Astrocyte of the spinal cord (primary cell): ENCODE measurements at regions not wholly inside any gene's neighbourhood (a gene's known extent, or its start where the extent isn't known, plus 50 kb on each side); places are given as distances from the start of the nearest gene placed in this dataset.

Experiments
- DNase-seq: peaks from one replicate; pipeline ENCODE4 v3.0.0; 2011; ENCODE audit warnings: low read depth, low spot score
- H3K4me3 ChIP-seq: 2 replicates; pipeline ENCODE4 v1.5.1; 2011; ENCODE audit warnings: low read depth, mild to moderate bottlenecking, low read length, moderate library complexity
- CTCF ChIP-seq: IDR thresholded peaks from 2 replicates; pipeline ENCODE4 v1.5.1; 2012; ENCODE audit warnings: low read depth, mild to moderate bottlenecking, low read length, inconsistent platforms
- in situ Hi-C: cut with HindIII; loops from 2 replicates; pipeline ENCODE4 v1.10.0; 2017; ENCODE audit warnings: low sequenced_read_pairs

DNA sequence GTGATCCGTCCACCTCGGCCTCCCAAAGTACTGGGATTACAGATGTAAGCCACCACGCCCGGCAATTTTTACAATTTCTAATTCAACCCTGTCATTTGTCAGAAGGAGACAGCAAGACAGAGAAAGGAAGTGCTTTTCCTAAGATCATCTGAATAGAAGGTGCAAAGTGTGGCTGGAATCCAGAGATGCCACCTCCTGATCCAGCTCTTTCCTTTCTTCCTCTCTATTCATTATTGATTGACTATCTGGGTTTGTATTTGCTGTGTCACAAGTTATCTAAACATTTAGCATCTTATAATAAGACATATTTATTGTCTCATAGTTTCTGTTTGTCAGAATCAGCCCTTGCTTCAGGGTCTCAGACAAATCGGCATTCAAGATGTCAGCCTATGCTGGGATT, 217.7 kb downstream of the BCAS1 start:
- in situ Hi-C loops = no loop called here
- H3K4me3 ChIP-seq = no peak overlapping the region
- DNase-seq = no peak
- no peak for TF ChIP-seq CTCF

- no peak for TF ChIP-seq CTCF
- in situ Hi-C loops = no loop called here
- no peak for DNase-seq
- no peak overlapping the region for H3K4me3 ChIP-seq
Measured at GRCh38 chr20:53852014-53852413, 218.4 kb downstream of the BCAS1 start.

DNA sequence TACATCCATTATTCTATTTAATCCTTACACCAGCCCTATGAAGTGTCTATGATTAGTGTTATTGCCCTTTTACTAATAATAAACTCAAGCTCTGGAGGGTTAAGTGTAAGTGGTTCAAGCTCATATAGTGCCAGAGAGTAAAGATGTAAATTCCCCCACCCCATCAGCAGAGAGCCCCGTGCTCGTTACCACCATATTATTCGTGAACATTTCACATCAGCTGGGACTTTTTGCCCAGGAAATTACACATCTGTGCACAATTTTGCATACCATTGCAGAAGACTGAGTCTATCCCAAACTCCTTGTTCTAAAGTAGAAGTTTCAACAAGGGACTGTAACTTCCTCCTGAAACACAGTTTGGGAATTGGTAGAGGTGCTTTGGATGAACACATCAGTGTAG, 220.1 kb downstream of the BCAS1 start:
- in situ Hi-C loops = no loop called here
- no peak overlapping the region for H3K4me3 ChIP-seq
- no peak for TF ChIP-seq CTCF
- no peak for DNase-seq

- TF ChIP-seq CTCF = no peak
- in situ Hi-C loops = no loop called here
- H3K4me3 ChIP-seq = no peak overlapping the region
- DNase-seq = no peak
Measured at GRCh38 chr20:53849471-53850059, 220.8 kb downstream of the BCAS1 start.

DNA sequence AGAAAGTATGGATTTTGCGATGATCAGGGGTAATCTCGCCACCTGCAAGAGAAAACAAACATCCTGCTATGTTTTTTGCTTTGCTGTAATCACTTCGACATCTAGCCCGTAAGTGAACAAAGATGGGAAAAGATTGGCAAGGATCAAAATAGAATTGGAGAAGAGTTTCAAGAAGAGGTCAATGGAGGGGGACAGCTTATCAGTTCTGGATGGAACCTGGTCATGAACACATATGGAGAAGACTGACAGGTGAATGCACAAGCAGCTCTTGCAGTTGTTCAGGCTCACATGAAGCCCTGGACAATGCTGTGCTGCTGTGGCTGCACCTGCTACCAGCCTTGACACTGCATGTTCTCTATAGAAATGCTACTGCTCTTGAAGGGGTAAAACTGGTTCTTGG, 222.1 kb downstream of the BCAS1 start:
- no peak overlapping the region for H3K4me3 ChIP-seq
- TF ChIP-seq CTCF = no peak
- in situ Hi-C loops = no loop called here
- no peak for DNase-seq

- in situ Hi-C loops = no loop called here
- DNase-seq = no peak
- TF ChIP-seq CTCF = no peak
- no peak overlapping the region for H3K4me3 ChIP-seq
Measured at GRCh38 chr20:53847837-53848170, 222.6 kb downstream of the BCAS1 start.

GRCh38 chr20:53847139-53847836, 223.1 kb downstream of the BCAS1 start:
- no peak overlapping the region for H3K4me3 ChIP-seq
- TF ChIP-seq CTCF = no peak
- in situ Hi-C loops = no loop called here
- no peak for DNase-seq
